ENCODE measurements at regions not wholly inside any gene's neighbourhood (a gene's known extent, or its start where the extent isn't known, plus 50 kb on each side); places are given as distances from the start of the nearest gene placed in this dataset.

DNA sequence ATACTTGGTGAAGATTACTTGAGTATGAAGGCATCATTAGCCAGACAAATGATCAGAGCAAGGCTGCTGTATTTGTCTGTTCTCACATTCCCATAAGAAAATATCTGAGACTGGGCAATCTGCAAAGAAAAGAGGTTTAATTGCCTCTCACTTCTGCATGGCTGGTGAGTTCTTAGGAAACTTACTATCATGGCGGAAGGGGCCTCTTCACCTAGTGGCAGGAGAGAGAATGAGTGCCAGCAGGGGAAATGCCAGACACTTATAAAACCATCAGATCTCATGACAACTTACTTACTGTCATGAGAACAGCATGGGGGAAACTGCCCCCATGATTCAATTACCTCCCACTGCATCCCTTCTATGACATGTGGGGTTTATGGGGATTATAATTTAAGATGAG, 452.3 kb downstream of the GALR1 start:
- TF ChIP-seq, protein P1, sequence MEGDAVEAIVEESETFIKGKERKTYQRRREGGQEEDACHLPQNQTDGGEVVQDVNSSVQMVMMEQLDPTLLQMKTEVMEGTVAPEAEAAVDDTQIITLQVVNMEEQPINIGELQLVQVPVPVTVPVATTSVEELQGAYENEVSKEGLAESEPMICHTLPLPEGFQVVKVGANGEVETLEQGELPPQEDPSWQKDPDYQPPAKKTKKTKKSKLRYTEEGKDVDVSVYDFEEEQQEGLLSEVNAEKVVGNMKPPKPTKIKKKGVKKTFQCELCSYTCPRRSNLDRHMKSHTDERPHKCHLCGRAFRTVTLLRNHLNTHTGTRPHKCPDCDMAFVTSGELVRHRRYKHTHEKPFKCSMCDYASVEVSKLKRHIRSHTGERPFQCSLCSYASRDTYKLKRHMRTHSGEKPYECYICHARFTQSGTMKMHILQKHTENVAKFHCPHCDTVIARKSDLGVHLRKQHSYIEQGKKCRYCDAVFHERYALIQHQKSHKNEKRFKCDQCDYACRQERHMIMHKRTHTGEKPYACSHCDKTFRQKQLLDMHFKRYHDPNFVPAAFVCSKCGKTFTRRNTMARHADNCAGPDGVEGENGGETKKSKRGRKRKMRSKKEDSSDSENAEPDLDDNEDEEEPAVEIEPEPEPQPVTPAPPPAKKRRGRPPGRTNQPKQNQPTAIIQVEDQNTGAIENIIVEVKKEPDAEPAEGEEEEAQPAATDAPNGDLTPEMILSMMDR (IDR thresholded peaks at IDR 0.05) = no peak
- TF ChIP-seq POLR2A (IDR thresholded peaks at IDR 0.05) = no peak
- TF ChIP-seq POLR2AphosphoS5 (IDR thresholded peaks at IDR 0.05) = no peak
